ENCODE measurements at regions not wholly inside any gene's neighbourhood (a gene's known extent, or its start where the extent isn't known, plus 50 kb on each side); places are given as distances from the start of the nearest gene placed in this dataset.
A peak's percentile ranks its signal among the peaks of the same experiment; 100 is the strongest.

GRCh38 chr5:86971034-86971571, 296.6 kb upstream of the RASA1 start:
- Mint-ChIP-seq H3K27me3 (ENCODE audit: low read depth) (no peaks in the 10 kb centered on the region), H3K4me3 (no peak overlapping the region), H3K4me1 (peaks cover 8% of the 10 kb centered on the region), H3K27ac (no peak overlapping the region), H3K36me3 (no peaks in the 10 kb centered on the region), H3K9me3 (no peaks in the 10 kb centered on the region)
- POLR2A ChIA-PET = no interaction called here
- no peak for DNase-seq (ENCODE audit: low spot score)
- TF ChIP-seq CREM (CRISPR knock-in tag; IDR thresholded peaks at IDR 0.05) = no peak
- TF ChIP-seq EMX1 (CRISPR knock-in tag; IDR thresholded peaks at IDR 0.05) = no peak
- TF ChIP-seq ARID4B (CRISPR knock-in tag; IDR thresholded peaks at IDR 0.05; ENCODE audit: borderline replicate concordance) = no peak
- CTCF ChIA-PET = no interaction called here
- ATAC-seq = peak; percentile 65; the same call in 1 of the 2 replicates

GRCh38 chr5:86974955-86975354, 292.7 kb upstream of the RASA1 start:
- Mint-ChIP-seq H3K9me3 (no peaks in the 10 kb centered on the region), H3K4me3 (no peak overlapping the region), H3K36me3 (no peaks in the 10 kb centered on the region), H3K4me1 (0 out of 2 replicates have a peak, but pooled peaks cover 6% of the 10 kb centered on the region), H3K27ac (no peak overlapping the region), H3K27me3 (ENCODE audit: low read depth) (no peaks in the 10 kb centered on the region)
- DNase-seq (ENCODE audit: low spot score) (no peak), ATAC-seq (no peak)
- POLR2A ChIA-PET = no interaction called here
- CTCF ChIA-PET = no interaction called here
- no peak for TF ChIP-seq GTF2I (CRISPR knock-in tag; conservative IDR thresholded peaks at IDR 0.05)
- no peak for TF ChIP-seq GABPB1 (CRISPR knock-in tag; IDR thresholded peaks at IDR 0.05)
- TF ChIP-seq, protein P1, sequence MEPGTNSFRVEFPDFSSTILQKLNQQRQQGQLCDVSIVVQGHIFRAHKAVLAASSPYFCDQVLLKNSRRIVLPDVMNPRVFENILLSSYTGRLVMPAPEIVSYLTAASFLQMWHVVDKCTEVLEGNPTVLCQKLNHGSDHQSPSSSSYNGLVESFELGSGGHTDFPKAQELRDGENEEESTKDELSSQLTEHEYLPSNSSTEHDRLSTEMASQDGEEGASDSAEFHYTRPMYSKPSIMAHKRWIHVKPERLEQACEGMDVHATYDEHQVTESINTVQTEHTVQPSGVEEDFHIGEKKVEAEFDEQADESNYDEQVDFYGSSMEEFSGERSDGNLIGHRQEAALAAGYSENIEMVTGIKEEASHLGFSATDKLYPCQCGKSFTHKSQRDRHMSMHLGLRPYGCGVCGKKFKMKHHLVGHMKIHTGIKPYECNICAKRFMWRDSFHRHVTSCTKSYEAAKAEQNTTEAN (CRISPR knock-in tag; IDR thresholded peaks at IDR 0.05) = no peak
- TF ChIP-seq, protein P2, sequence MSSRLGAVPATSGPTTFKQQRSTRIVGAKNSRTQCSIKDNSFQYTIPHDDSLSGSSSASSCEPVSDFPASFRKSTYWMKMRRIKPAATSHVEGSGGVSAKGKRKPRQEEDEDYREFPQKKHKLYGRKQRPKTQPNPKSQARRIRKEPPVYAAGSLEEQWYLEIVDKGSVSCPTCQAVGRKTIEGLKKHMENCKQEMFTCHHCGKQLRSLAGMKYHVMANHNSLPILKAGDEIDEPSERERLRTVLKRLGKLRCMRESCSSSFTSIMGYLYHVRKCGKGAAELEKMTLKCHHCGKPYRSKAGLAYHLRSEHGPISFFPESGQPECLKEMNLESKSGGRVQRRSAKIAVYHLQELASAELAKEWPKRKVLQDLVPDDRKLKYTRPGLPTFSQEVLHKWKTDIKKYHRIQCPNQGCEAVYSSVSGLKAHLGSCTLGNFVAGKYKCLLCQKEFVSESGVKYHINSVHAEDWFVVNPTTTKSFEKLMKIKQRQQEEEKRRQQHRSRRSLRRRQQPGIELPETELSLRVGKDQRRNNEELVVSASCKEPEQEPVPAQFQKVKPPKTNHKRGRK (CRISPR knock-in tag; IDR thresholded peaks at IDR 0.05; ENCODE audit: borderline replicate concordance) = no peak
- TF ChIP-seq CBFB (CRISPR knock-in tag; IDR thresholded peaks at IDR 0.05; ENCODE audit: low read depth) = no peak
- TF ChIP-seq, protein P3, sequence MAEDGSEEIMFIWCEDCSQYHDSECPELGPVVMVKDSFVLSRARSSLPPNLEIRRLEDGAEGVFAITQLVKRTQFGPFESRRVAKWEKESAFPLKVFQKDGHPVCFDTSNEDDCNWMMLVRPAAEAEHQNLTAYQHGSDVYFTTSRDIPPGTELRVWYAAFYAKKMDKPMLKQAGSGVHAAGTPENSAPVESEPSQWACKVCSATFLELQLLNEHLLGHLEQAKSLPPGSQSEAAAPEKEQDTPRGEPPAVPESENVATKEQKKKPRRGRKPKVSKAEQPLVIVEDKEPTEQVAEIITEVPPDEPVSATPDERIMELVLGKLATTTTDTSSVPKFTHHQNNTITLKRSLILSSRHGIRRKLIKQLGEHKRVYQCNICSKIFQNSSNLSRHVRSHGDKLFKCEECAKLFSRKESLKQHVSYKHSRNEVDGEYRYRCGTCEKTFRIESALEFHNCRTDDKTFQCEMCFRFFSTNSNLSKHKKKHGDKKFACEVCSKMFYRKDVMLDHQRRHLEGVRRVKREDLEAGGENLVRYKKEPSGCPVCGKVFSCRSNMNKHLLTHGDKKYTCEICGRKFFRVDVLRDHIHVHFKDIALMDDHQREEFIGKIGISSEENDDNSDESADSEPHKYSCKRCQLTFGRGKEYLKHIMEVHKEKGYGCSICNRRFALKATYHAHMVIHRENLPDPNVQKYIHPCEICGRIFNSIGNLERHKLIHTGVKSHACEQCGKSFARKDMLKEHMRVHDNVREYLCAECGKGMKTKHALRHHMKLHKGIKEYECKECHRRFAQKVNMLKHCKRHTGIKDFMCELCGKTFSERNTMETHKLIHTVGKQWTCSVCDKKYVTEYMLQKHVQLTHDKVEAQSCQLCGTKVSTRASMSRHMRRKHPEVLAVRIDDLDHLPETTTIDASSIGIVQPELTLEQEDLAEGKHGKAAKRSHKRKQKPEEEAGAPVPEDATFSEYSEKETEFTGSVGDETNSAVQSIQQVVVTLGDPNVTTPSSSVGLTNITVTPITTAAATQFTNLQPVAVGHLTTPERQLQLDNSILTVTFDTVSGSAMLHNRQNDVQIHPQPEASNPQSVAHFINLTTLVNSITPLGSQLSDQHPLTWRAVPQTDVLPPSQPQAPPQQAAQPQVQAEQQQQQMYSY (CRISPR knock-in tag; IDR thresholded peaks at IDR 0.05) = no peak
- TF ChIP-seq, protein P4, sequence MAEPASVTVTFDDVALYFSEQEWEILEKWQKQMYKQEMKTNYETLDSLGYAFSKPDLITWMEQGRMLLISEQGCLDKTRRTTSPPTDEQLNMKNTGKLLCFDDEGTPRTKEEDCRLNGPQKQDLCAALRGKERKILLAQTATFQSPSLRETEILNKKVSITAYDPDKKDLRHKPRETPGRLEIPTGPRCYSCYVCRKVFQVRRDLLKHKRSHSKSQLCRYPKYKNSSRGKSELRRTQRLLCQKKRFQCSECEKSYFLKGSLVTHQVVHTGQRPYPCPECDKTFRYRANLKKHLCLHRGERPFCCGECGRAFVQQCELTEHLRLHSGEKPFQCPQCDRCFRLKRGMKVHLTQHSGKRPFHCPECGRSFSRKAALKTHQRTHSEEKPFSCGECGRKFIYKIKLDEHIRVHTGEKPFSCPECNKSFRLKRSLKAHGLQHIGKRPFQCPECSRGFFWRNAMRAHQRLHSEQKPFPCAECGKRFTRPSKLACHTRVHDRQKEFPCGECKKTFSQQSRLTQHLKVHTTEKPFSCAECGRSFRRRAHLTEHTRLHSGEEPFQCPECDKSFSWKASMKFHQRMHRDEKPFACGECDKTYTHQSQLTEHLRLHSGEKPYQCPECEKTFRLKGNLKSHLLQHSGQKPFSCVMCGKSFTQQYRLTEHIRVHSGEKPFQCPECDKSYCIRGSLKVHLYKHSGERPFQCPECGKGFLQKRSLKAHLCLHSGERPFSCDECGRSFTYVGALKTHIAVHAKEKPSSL (CRISPR knock-in tag; conservative IDR thresholded peaks at IDR 0.05) = no peak
- TF ChIP-seq TCF7 (CRISPR knock-in tag; IDR thresholded peaks at IDR 0.05; ENCODE audit: low read depth) = no peak
- TF ChIP-seq MXD4 (CRISPR knock-in tag; IDR thresholded peaks at IDR 0.05; ENCODE audit: borderline replicate concordance) = no peak
- TF ChIP-seq NR2C2 (CRISPR knock-in tag; IDR thresholded peaks at IDR 0.05) = no peak
- no peak for TF ChIP-seq ARID4B (CRISPR knock-in tag; IDR thresholded peaks at IDR 0.05; ENCODE audit: borderline replicate concordance)
- TF ChIP-seq, protein P5, sequence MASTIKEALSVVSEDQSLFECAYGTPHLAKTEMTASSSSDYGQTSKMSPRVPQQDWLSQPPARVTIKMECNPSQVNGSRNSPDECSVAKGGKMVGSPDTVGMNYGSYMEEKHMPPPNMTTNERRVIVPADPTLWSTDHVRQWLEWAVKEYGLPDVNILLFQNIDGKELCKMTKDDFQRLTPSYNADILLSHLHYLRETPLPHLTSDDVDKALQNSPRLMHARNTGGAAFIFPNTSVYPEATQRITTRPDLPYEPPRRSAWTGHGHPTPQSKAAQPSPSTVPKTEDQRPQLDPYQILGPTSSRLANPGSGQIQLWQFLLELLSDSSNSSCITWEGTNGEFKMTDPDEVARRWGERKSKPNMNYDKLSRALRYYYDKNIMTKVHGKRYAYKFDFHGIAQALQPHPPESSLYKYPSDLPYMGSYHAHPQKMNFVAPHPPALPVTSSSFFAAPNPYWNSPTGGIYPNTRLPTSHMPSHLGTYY (CRISPR knock-in tag; IDR thresholded peaks at IDR 0.05) = no peak
- no peak for TF ChIP-seq ATF1 (CRISPR knock-in tag; IDR thresholded peaks at IDR 0.05)
